H9 (cell line): ENCODE measurements at regions not wholly inside any gene's neighbourhood (a gene's known extent, or its start where the extent isn't known, plus 50 kb on each side); places are given as distances from the start of the nearest gene placed in this dataset.

Experiments
- DNase-seq: peaks from one replicate; pipeline ENCODE4 v3.0.0-alpha.2; 2017
- H2AFZ ChIP-seq: one replicate; pipeline ENCODE4 v1.6.1; 2013; ENCODE audit warnings: mild to moderate bottlenecking, low read length, control low read depth, moderate library complexity
- H2AK5ac ChIP-seq: 2 replicates; pipeline ENCODE4 v1.6.1; 2013; ENCODE audit warnings: low read length, control low read depth, mixed read lengths; ENCODE audit not compliant: insufficient read length
- H2BK120ac ChIP-seq: one replicate; pipeline ENCODE4 v1.6.1; 2013; ENCODE audit warnings: low read depth, mild to moderate bottlenecking, low read length, control low read depth, inconsistent platforms; ENCODE audit not compliant: poor library complexity, severe bottlenecking
- H2BK12ac ChIP-seq: 2 replicates; pipeline ENCODE4 v1.6.1; 2013; ENCODE audit warnings: low read length, control low read depth, mixed read lengths, low read depth; ENCODE audit not compliant: insufficient read length
- H2BK15ac ChIP-seq: 2 replicates; pipeline ENCODE4 v1.6.1; 2013; ENCODE audit warnings: low read depth, low read length, control low read depth
- H2BK20ac ChIP-seq: one replicate; pipeline ENCODE4 v1.6.1; 2013; ENCODE audit warnings: low read depth, mild to moderate bottlenecking, low read length, control low read depth, inconsistent platforms; ENCODE audit not compliant: poor library complexity, severe bottlenecking
- H2BK5ac ChIP-seq: 2 replicates; pipeline ENCODE4 v1.6.1; 2013; ENCODE audit warnings: low read length, control low read depth, mixed read lengths; ENCODE audit not compliant: insufficient read length
- H3K14ac ChIP-seq: 2 replicates; pipeline ENCODE4 v1.6.1; 2013; ENCODE audit warnings: low read length, control low read depth; ENCODE audit not compliant: insufficient read depth
- H3K18ac ChIP-seq: 2 replicates; pipeline ENCODE4 v1.6.1; 2013; ENCODE audit warnings: low read depth, mild to moderate bottlenecking, mixed read lengths, low read length, control low read depth; ENCODE audit not compliant: insufficient read length
- H3K23ac ChIP-seq: 2 replicates; pipeline ENCODE4 v1.6.1; 2013; ENCODE audit warnings: low read length, control low read depth, mixed read lengths, low read depth; ENCODE audit not compliant: insufficient read length
- H3K23me2 ChIP-seq: 2 replicates; pipeline ENCODE4 v1.6.1; 2013; ENCODE audit warnings: low read depth, mild to moderate bottlenecking, mixed read lengths, low read length, control low read depth; ENCODE audit not compliant: insufficient read length, poor library complexity, severe bottlenecking
- H3K27ac ChIP-seq: 2 replicates; pipeline ENCODE4 v1.5.1; 2013; ENCODE audit warnings: low read length, control low read depth, mixed read lengths, low read depth; ENCODE audit not compliant: insufficient read length
- H3K27me3 ChIP-seq: 2 replicates; pipeline ENCODE4 v1.6.1; 2013; ENCODE audit warnings: low read length, control low read depth, inconsistent platforms; ENCODE audit not compliant: insufficient read depth
- H3K4ac ChIP-seq: 2 replicates; pipeline ENCODE4 v1.6.1; 2013; ENCODE audit warnings: low read depth, mild to moderate bottlenecking, control low read depth, inconsistent platforms, low read length, moderate library complexity
- H3K4me1 ChIP-seq: 2 replicates; pipeline ENCODE4 v1.6.1; 2013; ENCODE audit warnings: low read length, control low read depth, inconsistent platforms; ENCODE audit not compliant: insufficient read depth
- H3K4me2 ChIP-seq: 2 replicates; pipeline ENCODE4 v1.6.1; 2013; ENCODE audit warnings: low read length, control low read depth, mixed read lengths; ENCODE audit not compliant: insufficient read length, insufficient read depth
- H3K56ac ChIP-seq: 2 replicates; pipeline ENCODE4 v1.6.1; 2013; ENCODE audit warnings: low read depth, mild to moderate bottlenecking, mixed read lengths, low read length, control low read depth; ENCODE audit not compliant: insufficient read length
- H3K79me1 ChIP-seq: 2 replicates; pipeline ENCODE4 v1.6.1; 2013; ENCODE audit warnings: low read depth, mild to moderate bottlenecking, moderate library complexity, low read length, control low read depth, inconsistent platforms; ENCODE audit not compliant: insufficient read depth, poor library complexity, severe bottlenecking
- H3K79me2 ChIP-seq: 2 replicates; pipeline ENCODE4 v1.6.1; 2013; ENCODE audit warnings: low read length, control low read depth, inconsistent platforms; ENCODE audit not compliant: insufficient read depth
- H3K9ac ChIP-seq: 2 replicates; pipeline ENCODE4 v1.6.1; 2013; ENCODE audit warnings: low read length, control low read depth, mixed read lengths; ENCODE audit not compliant: insufficient read length; ENCODE audit errors: extremely low read depth
- H3K9me3 ChIP-seq: one replicate; pipeline ENCODE4 v1.6.1; 2013; ENCODE audit warnings: low read depth, low read length, inconsistent platforms; ENCODE audit not compliant: control insufficient read depth
- H3T11ph ChIP-seq: one replicate; pipeline ENCODE4 v1.6.1; 2013; ENCODE audit warnings: mild to moderate bottlenecking, low read length, control low read depth, inconsistent platforms
- H4K20me1 ChIP-seq: one replicate; pipeline ENCODE4 v1.6.1; 2013; ENCODE audit not compliant: control insufficient read depth, insufficient read length, insufficient read depth
- H4K5ac ChIP-seq: 2 replicates; pipeline ENCODE4 v1.6.1; 2013; ENCODE audit warnings: low read depth, mild to moderate bottlenecking, mixed read lengths, low read length, control low read depth; ENCODE audit not compliant: insufficient read length
- H4K8ac ChIP-seq: replicated peaks from 2 replicates; pipeline ENCODE4 v1.6.1; 2013; ENCODE audit warnings: low read length, control low read depth, mixed read lengths, low read depth; ENCODE audit not compliant: insufficient read length
- H4K91ac ChIP-seq: 2 replicates; pipeline ENCODE4 v1.6.1; 2013; ENCODE audit warnings: low read depth, mild to moderate bottlenecking, moderate library complexity, mixed read lengths, low read length, control low read depth; ENCODE audit not compliant: insufficient read length
- H3K27ac Mint-ChIP-seq, 3 experiments: 2 replicates in 2 of 3; 3 replicates in 1 of 3; pipeline ENCODE4 v1.8.0; 2020 to 2021; ENCODE audit warnings: mixed read lengths in 3 of 3, mild to moderate bottlenecking in 1 of 3, moderate library complexity in 1 of 3
- H3K27me3 Mint-ChIP-seq: 2 replicates; pipeline ENCODE4 v1.8.0; 2021; ENCODE audit warnings: low read depth, mild to moderate bottlenecking, moderate library complexity, mixed read lengths
- H3K36me3 Mint-ChIP-seq, 3 experiments: 2 replicates in 2 of 3; 3 replicates in 1 of 3; pipeline ENCODE4 v1.8.0; 2020 to 2021; ENCODE audit warnings: low read depth in 3 of 3, mixed read lengths in 3 of 3; ENCODE audit not compliant: insufficient read depth in 1 of 3
- H3K4me1 Mint-ChIP-seq, 2 experiments: 2 replicates each; pipeline ENCODE4 v1.8.0; 2020; ENCODE audit warnings: mixed read lengths in 2 of 2
- H3K4me3 Mint-ChIP-seq, 2 experiments: 2 replicates in 1 of 2; 3 replicates in 1 of 2; pipeline ENCODE4 v1.8.0; 2020 to 2021; ENCODE audit warnings: mild to moderate bottlenecking in 2 of 2, mixed read lengths in 2 of 2, moderate library complexity in 1 of 2
- H3K9me3 Mint-ChIP-seq, 2 experiments: 2 replicates in 1 of 2; 3 replicates in 1 of 2; pipeline ENCODE4 v1.8.0; 2020; ENCODE audit warnings: mild to moderate bottlenecking in 2 of 2, mixed read lengths in 2 of 2, moderate library complexity in 1 of 2
- CTCF ChIP-seq: fragments of 200-600 bp; sonication (generic); conservative IDR thresholded peaks from 3 replicates; pipeline ENCODE4 v1.8.0; 2021; ENCODE audit warnings: antibody characterized with exemption, mild to moderate bottlenecking
- WGBS: extraction: QIAGEN DNeasy Blood & Tissue Kit; methylation state at CpG from one replicate; pipeline ENCODE4 v1.1.7; 2013; ENCODE audit warnings: missing lambda C conversion rate, low lambda C conversion rate, mixed read lengths; ENCODE audit not compliant: insufficient read length; ENCODE audit errors: extremely low coverage; 5-methylcytosine and 5-hydroxymethylcytosine counted together

- Histone ChIP-seq H3K18ac (no peak overlapping the region), H3K23ac (no peak overlapping the region), H2AFZ (no peak overlapping the region), H3K23me2 (no peaks in the 10 kb centered on the region), H4K20me1 (no peaks in the 10 kb centered on the region), H2BK15ac (no peak overlapping the region), H3K4me1 (no peaks in the 10 kb centered on the region), H4K91ac (no peak overlapping the region), H3K27ac (no peak overlapping the region), H3K9ac (no peak overlapping the region), H3K79me2 (no peaks in the 10 kb centered on the region), H3K27me3 (no peaks in the 10 kb centered on the region), H2AK5ac (no peak overlapping the region), H2BK120ac (no peak overlapping the region), H3K14ac (no peak overlapping the region), H4K5ac (no peak overlapping the region), H2BK20ac (no peak overlapping the region), H2BK12ac (no peak overlapping the region), H3K79me1 (no peaks in the 10 kb centered on the region), H4K8ac (no peak overlapping the region), H2BK5ac (no peak overlapping the region), H3K9me3 (no peaks in the 10 kb centered on the region), H3K4ac (no peak overlapping the region), H3T11ph (no peak overlapping the region), H3K4me2 (no peak overlapping the region), H3K56ac (no peak overlapping the region)
- H3K27ac Mint-ChIP-seq = no peak overlapping the region
- H3K36me3 Mint-ChIP-seq = peaks cover 0 to 12% (median 0%) of the 10 kb centered on the region in 3 experiments; a peak in 3 of 7 replicates
- peaks cover 4 to 14% of the 10 kb centered on the region in 2 experiments; a peak in 3 of 5 replicates for H3K9me3 Mint-ChIP-seq
- no peak overlapping the region for H3K4me3 Mint-ChIP-seq
- H3K27me3 Mint-ChIP-seq = no peaks in the 10 kb centered on the region; the same call in 1 of the 2 replicates
- H3K4me1 Mint-ChIP-seq = no peaks in the 10 kb centered on the region
- no peak for DNase-seq
- no peak for TF ChIP-seq CTCF
- no CpG with 5 or more reads among the region's 2 CpGs for WGBS
These were observed 329.5 kb upstream of the JAG1 start for GRCh38 chr20:11003341-11003740.
